NCI-H510A (cell line): ENCODE measurements at regions not wholly inside any gene's neighbourhood (a gene's known extent, or its start where the extent isn't known, plus 50 kb on each side); places are given as distances from the start of the nearest gene placed in this dataset.
"Not testable (repeated sequence)": the region's sequence is repeated elsewhere in the genome, so short reads cannot be mapped to it uniquely, and the experiment has no call there.

Source experiments
- DNase-seq: peaks from one replicate; lab custom pipeline; 2025; lab: John Stamatoyannopoulos, UW

- no peak for DNase-seq
Observed at GRCh38 chr7:64469673-64470072, 93.2 kb downstream of the ZNF680 start.

GRCh38 chr7:64465551-64465950, 97.3 kb downstream of the ZNF680 start:
- DNase-seq = no peak

- peak; percentile 39 for DNase-seq
Observed at GRCh38 chr7:64463636-64464375, 99.1 kb downstream of the ZNF680 start.

GRCh38 chr7:64459858-64460257, 103.0 kb downstream of the ZNF680 start:
- DNase-seq = not testable (repeated sequence)

GRCh38 chr7:64433590-64433989, 119.8 kb downstream of the ZNF736 start:
- DNase-seq = no peak

GRCh38 chr7:64431838-64432237, 118.1 kb downstream of the ZNF736 start:
- no peak for DNase-seq

GRCh38 chr7:64429232-64429631, 115.5 kb downstream of the ZNF736 start:
- no peak for DNase-seq

- DNase-seq = not testable (repeated sequence)
Observed at GRCh38 chr7:64425436-64425835, 111.7 kb downstream of the ZNF736 start.

- no peak for DNase-seq
Observed at GRCh38 chr7:64407148-64407547, 93.4 kb downstream of the ZNF736 start.
